SK-N-SH (cell line): ENCODE measurements at regions not wholly inside any gene's neighbourhood (a gene's known extent, or its start where the extent isn't known, plus 50 kb on each side); places are given as distances from the start of the nearest gene placed in this dataset.

Experiments
- FOXM1 ChIP-seq: IDR thresholded peaks from 2 replicates; pipeline ENCODE4 v1.4.0; 2012; ENCODE audit warnings: low read depth, mild to moderate bottlenecking
- RAD21 ChIP-seq: IDR thresholded peaks from 2 replicates; pipeline ENCODE4 v1.6.1; 2012; ENCODE audit warnings: mild to moderate bottlenecking, low read length
- TEAD4 ChIP-seq: IDR thresholded peaks from 2 replicates; pipeline ENCODE4 v1.4.0; 2012; ENCODE audit warnings: mild to moderate bottlenecking, borderline replicate concordance; ENCODE audit not compliant: insufficient read depth

- TF ChIP-seq FOXM1: no peak
- TF ChIP-seq RAD21: no peak
- TF ChIP-seq TEAD4: no peak
Measured at GRCh38 chr1:166302989-166303758, 136.4 kb upstream of the FAM78B start.
